ENCODE measurements at regions not wholly inside any gene's neighbourhood (a gene's known extent, or its start where the extent isn't known, plus 50 kb on each side); places are given as distances from the start of the nearest gene placed in this dataset.

DNA sequence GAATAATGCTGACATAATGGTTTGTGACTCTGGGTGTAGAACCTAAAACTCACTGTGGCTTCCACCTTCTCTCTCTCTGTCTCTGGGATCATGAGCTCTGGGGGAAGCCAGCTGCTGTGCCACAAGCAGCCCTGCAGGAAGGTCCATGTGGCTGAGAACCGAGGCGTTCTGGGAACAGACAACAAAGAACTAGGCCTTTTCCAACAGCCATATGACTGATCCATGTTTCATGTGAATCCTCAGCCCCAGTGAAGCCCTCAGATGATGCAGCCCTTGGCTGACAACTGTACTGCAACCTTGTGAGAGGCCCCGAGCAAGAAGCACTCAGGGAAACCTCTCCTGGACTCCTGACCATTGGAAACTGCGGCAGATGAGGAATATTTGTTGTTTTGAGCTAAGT, 56.6 kb downstream of the HLA-G start:
- DNase-seq = no peak

DNA sequence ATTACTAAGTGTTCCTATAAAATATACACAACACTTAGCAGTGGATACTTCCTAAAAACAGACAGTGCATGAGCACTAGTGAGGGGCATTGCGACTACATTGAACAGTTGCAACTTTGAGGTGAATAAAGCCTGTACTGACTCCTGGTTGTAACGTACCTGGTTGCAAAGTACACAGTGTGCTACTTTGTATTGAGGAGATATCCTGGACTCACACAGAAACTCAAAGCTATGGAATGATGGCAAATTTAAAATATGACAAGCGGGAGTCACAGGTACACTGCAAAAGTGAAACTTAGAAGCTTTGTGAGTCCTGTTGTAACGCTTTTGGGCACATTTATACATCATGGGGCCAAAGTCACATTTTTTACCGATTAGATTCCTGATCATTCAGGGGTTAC, 55.6 kb upstream of the HLA-A start:
- DNase-seq = no peak

DNA sequence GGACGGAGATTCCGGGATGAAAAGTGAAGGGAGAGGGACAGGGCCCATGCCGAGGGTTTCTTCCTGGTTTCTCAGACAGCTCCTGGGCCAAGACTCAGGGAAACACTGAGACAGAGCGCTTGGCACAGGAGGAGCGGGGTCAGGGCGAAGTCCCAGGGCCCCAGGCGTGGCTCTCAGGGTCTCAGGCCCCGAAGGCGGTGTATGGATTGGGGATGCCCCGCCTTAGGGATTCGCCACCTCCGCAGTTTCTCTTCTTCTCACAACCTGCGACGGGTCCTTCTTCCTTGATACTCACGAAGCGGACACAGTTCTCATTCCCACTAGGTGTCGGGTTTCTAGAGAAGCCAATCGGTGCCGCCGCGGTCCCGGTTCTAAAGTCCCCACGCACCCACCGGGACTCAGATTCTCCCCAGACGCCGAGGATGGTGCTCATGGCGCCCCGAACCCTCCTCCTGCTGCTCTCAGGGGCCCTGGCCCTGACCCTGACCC, 55.0 kb upstream of the HLA-A start:
- peak; percentile 31 for DNase-seq

DNA sequence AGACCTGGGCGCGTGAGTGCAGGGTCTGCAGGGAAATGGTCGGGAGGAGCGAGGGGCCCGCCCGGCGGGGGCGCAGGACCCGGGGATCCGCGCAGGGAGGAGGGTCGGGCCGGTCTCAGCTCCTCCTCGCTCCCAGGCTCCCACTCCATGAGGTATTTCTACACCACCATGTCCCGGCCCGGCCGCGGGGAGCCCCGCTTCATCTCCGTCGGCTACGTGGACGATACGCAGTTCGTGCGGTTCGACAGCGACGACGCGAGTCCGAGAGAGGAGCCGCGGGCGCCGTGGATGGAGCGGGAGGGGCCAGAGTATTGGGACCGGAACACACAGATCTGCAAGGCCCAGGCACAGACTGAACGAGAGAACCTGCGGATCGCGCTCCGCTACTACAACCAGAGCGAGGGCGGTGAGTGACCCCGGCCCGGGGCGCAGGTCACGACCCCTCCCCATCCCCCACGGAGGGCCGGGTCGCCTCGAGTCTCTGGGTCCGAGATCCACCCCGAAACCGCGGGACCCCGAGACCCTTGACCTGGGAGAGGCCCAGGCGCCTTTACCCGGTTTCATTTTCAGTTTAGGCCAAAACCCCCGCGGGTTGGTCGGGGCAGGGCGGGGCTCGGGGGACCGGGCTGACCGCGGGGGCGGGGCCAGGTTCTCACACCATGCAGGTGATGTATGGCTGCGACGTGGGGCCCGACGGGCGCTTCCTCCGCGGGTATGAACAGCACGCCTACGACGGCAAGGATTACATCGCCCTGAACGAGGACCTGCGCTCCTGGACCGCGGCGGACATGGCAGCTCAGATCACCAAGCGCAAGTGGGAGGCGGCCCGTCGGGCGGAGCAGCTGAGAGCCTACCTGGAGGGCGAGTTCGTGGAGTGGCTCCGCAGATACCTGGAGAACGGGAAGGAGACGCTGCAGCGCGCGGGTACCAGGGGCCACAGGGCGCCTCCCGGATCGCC, 54.2 kb upstream of the HLA-A start:
- DNase-seq = peak; percentile 85
